KOPT-K1 (cell line): ENCODE measurements at regions not wholly inside any gene's neighbourhood (a gene's known extent, or its start where the extent isn't known, plus 50 kb on each side); places are given as distances from the start of the nearest gene placed in this dataset.
"Not testable (repeated sequence)": the region's sequence is repeated elsewhere in the genome, so short reads cannot be mapped to it uniquely, and the experiment has no call there.

Experiments used
- H3K27ac ChIP-seq: fragments of 200-600 bp; sonication (generic); 2 replicates; pipeline ENCODE4 v1.5.1; 2016; ENCODE audit warnings: antibody characterized with exemption, mild to moderate bottlenecking, low read depth, low read length; ENCODE audit not compliant: poor library complexity, severe bottlenecking
- H3K36me3 ChIP-seq: fragments of 200-600 bp; sonication (generic); 2 replicates; pipeline ENCODE4 v1.5.1; 2017; ENCODE audit warnings: antibody characterized with exemption, mild to moderate bottlenecking, low read length, moderate library complexity; ENCODE audit not compliant: insufficient read depth
- H3K9me3 ChIP-seq: fragments of 200-600 bp; sonication (generic); 2 replicates; pipeline ENCODE4 v1.5.1; 2017; ENCODE audit warnings: antibody characterized with exemption, low read length, mild to moderate bottlenecking; ENCODE audit not compliant: insufficient read depth, poor library complexity, severe bottlenecking

DNA sequence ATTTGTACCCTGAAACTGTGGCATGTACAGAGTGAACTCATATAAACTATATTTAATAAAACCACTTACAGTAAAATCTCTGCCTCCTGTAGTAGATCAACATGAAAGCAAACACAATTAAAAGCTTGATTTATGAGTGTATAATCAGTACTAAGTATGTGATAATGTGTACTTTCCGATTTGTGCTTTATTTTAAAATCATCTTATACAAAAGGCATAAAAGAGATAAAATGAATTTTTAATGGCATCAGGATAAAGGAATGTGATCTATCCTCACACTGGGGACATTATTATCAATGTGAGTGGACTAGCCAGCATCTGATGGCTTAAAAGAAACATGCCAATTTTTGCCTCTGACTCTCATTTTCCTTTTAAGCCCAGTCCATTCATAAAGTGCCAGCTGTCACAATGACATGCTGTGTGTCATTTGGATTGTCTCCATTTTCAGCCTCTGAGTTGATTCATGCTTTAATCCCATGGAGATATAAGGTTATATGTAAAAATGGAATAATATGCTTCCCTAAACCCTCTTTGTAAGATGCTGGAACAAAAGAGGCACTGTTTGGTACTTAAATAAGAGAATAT lies 831.6 kb upstream of the EYS start:
- no peaks in the 10 kb centered on the region for H3K36me3 ChIP-seq
- H3K9me3 ChIP-seq = no peaks in the 10 kb centered on the region
- no peak overlapping the region for H3K27ac ChIP-seq

DNA sequence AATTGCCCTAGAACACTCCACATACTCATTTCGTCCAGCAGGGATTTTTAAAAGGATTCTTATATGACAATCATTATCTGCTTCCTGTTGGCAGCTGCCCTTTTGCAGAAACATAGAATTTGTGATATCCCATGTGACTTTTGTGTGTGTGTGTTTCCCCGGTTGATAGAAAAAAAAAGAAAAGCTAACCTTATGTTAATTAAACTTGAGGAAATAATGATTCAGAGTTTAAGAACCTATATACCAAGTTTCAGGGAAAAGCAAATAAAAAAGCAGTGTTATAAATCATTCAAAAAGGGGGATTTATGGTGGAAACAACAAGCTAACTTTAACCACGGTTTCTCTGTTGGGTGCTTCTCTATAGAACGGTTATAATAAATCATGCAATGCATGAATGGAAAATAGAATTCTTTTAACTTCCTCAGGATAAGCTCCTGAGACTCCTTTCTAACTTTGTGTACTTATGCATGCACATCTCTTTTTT lies 826.9 kb upstream of the EYS start:
- Histone ChIP-seq H3K36me3 (no peaks in the 10 kb centered on the region), H3K27ac (no peak overlapping the region), H3K9me3 (no peaks in the 10 kb centered on the region)

DNA sequence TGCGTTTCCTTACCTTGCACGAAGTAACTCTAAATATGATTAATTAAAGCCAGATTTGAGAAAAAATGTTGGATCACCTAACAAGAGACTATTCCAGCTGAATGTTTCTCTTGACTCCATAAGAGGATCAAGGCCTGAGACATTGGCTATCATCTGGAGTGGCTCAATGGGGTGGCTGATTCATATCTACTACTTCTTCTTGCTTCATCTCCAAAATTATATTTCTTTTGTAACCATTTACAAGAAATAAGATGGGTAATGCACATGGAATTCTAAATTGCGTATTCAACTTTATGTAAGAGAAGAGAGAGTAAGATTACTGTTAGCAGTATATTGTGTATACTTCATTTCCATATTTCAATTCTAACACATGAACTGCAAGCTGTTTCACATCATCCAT lies 819.0 kb upstream of the EYS start:
- Histone ChIP-seq H3K36me3 (no peaks in the 10 kb centered on the region), H3K9me3 (no peaks in the 10 kb centered on the region), H3K27ac (no peak overlapping the region)

DNA sequence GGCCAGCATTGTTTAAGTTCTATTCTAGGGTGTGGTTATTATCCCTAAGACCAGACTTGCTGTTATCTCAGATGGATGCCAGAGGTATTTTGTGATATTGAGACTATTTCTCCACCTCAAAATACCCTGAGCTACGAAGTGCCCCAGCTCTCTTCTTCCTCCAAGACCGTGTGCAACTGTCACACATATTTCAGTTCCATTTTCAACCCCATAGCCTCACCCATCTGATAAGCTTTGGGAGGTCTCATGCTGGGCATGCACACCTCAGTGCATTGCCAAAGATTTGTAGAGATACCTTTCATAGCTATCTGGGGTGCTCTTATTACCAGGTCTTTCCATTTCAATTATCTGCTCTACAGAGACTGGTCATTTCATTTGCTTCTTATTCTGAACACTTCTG lies 815.8 kb upstream of the EYS start:
- no peaks in the 10 kb centered on the region for H3K36me3 ChIP-seq
- no peak overlapping the region for H3K27ac ChIP-seq
- H3K9me3 ChIP-seq = no peaks in the 10 kb centered on the region

DNA sequence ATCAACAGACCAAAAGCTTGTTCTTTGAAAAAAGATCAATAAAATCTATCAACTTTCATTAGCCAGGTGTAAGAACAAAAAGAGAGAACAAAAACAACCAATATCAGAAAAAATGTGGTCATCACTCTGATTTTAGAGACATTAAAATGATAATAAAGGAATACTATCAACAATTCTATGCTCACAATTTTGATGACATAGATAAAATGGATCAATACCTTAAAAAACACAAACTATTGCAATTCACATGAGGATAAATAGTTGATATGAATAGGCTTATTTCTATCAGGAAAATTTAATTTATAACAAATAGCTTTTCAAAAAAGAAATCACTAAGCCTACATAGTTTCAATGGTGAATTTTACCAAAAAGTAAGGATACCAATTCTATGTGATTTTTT lies 809.4 kb upstream of the EYS start:
- H3K27ac ChIP-seq = no peak overlapping the region

DNA sequence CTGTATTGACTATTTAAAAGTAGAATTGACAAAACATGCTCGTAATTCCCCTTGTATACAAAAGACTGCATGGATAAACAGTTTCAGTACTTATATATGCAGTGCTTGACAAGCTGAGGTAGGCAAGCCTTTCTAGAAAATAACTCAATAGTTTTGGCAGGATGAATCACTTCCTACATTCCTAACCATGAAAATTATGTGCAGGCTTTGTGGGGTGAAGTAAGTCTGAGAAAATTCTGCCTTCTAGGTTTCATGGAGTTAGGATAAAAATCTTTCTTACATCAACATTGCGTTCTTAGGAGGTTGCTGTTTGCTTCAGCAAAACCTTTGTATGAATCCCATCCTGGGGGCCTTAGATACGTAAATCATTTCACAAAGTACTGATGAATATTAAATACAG lies 801.4 kb upstream of the EYS start:
- Histone ChIP-seq H3K9me3 (no peaks in the 10 kb centered on the region), H3K36me3 (no peaks in the 10 kb centered on the region), H3K27ac (no peak overlapping the region)

More for the DNA sequence above, 809.4 kb upstream of the EYS start:
- Histone ChIP-seq H3K9me3 (no peaks in the 10 kb centered on the region), H3K36me3 (no peaks in the 10 kb centered on the region)

DNA sequence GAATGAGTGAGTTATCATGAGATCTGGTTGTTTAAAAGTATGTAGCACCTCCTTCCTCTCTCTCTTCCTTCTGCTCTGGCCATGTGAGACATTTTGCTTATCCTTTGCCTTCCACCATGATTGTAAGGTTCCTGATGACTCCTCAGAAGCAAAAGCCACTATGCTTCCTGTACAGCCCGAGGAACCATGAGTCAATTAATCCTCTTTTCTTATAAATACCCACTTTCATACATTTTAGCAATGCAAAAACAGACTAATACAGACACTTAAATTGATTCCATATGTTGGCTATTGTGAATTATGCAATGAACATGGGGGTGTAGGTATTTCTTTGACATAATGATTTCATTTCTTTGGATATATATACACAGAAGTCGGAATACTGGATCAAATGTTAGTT lies 792.8 kb upstream of the EYS start:
- Histone ChIP-seq H3K36me3 (no peaks in the 10 kb centered on the region), H3K27ac (no peak overlapping the region), H3K9me3 (no peaks in the 10 kb centered on the region)

DNA sequence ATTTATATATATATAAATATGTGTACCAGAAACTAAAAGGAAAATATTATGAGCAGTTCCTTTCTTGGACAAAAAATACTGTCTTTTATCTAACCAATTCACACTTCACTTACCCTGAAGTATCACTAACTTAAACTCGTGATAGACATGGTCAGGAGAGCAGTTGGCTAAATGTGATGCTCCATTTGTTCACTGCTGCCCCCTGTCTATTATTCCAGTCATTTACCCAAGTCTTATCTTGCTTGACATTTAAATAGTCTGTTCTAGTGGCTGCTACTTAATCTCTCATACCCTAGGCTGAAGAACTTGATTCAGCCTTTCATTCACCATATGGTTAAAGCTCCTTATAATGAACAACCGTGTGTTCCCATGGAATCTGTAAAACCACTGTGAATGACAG lies 789.6 kb upstream of the EYS start:
- H3K9me3 ChIP-seq = no peaks in the 10 kb centered on the region
- H3K27ac ChIP-seq = no peak overlapping the region
- H3K36me3 ChIP-seq = no peaks in the 10 kb centered on the region

DNA sequence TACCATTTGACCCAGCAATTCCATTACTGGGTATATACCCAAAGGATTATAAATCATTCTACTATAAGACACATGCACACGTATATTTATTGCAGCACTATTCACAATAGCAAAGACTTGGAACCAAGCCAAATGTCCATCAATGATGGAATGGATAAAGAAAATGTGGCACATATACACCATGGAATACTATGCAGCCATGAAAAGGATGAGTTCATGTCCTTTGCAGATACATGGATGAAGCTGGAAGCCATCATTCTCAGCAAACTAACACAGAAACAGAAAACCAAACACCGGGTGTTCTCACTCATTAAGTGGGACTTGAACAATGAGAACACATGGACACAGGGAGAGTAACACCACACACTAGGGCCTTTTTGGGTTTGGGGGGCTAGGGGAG lies 787.6 kb upstream of the EYS start:
- not testable (repeated sequence) for H3K36me3 ChIP-seq, H3K27ac ChIP-seq

DNA sequence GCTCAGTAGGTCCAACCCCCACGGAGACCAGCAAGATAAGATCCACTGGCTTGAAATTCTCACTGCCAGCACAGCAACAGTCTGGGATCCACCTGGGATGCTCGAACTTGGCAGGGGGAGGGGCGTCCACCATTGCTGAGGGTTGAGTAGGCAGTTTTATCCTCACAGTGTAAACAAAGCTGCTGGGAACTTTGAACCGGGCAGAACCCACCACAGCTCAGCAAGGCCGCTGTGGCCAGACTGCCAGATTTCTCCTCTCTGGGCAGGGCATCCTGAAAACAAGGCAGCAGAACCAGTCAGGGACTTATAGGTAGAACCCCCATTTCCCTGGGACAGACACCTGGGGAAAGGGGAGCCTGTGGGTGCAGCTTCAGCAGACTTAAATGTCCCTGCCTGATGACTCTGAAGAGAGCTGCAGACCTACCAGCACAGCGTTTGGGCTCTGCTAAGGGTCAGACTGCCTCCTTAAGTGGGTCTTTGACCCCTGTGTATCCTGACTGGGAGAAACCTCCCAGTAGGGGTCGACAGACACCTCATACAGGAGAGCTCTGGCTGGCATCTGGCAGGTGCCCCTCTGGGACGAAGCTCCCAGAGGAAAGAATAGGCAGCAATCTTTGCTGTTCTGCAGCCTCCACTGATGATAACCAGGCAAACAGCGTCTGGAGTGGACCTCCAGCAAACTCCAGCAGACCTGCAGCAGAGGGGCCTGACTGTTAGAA lies 782.4 kb upstream of the EYS start:
- Histone ChIP-seq H3K36me3 (no peaks in the 10 kb centered on the region), H3K9me3 (no peaks in the 10 kb centered on the region), H3K27ac (no peak overlapping the region)

More for the DNA sequence above, 787.6 kb upstream of the EYS start:
- H3K9me3 ChIP-seq = not testable (repeated sequence)

DNA sequence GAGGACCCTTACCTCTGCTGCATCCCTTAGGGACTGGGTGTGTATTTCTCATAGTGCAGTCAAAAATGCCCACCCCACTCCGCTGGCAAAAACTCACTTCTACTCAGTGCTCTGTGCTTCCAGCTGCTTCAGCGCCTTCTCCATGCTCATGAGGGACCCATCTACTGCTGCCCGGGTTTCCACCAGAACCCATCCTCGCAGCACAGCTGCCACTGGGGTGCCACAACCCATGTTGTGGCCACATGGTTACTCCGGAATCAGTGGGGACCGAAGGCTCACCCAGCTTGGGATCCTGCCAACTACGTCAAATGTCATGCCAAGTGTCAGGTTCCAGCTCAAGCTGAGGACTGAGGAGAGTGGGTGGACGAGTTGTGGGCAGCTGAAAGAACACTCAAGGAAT lies 774.2 kb upstream of the EYS start:
- no peaks in the 10 kb centered on the region for H3K9me3 ChIP-seq

DNA sequence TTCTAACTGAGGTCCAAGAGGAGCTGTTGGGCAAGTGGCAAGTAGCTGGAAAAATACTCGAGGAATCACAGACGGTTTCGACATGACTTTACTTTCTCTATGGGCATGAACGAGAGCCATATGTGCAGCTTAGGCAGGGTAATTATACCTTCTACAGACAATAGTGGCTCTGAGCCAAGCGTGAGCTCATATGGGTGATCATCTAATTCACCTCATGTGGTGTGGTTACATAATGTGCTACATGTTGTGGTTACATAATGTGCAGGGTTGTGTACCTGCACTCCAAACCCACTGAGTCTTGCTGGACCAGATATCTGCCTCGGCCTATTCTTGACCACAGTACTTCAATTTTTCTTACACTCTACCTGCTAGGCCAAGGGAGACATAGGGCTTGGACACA lies 771.7 kb upstream of the EYS start:
- H3K36me3 ChIP-seq = no peaks in the 10 kb centered on the region
- H3K27ac ChIP-seq = no peak overlapping the region
- no peaks in the 10 kb centered on the region for H3K9me3 ChIP-seq

More for the DNA sequence above, 774.2 kb upstream of the EYS start:
- Histone ChIP-seq H3K27ac (no peak overlapping the region), H3K36me3 (no peaks in the 10 kb centered on the region)

DNA sequence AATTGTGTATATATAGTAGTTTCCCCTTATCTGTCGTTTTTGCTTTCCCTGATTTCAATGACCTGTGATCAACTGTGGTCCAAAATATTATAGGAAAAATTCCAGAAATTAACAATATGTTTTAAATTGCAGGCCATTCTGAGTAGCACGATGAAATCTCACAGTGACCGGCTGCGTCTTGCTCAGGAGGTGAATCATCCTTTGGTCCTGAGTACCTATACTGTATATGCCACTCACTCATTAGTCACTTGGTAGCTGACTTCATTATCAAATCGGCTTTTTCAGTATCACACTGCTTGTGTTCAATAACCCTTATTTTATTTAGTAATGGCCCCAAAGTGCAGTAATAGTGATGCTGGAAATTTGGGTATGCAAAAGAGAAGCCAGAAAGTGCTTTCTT lies 728.3 kb upstream of the EYS start:
- no peak overlapping the region for H3K27ac ChIP-seq
- no peaks in the 10 kb centered on the region for H3K9me3 ChIP-seq
- H3K36me3 ChIP-seq = no peaks in the 10 kb centered on the region

DNA sequence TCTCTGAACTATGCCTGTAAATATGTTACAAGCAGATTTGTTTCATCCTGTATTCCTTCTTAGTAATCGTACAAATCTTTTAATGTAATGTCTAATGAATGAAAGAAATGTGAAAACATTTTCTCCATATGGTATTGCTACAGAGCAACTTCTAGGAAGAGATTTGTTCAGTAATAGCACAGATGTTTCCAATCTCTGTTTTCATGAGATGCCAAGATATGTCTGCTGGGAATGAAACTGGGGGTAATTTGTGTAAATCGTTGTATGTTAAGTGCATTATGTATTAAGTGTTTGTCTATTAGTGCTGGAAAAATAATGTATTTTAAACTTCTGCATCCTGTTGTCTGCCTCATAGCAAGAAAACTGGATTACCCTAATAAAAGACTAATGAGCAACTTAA lies 722.2 kb upstream of the EYS start:
- Histone ChIP-seq H3K27ac (no peak overlapping the region), H3K36me3 (no peaks in the 10 kb centered on the region), H3K9me3 (no peaks in the 10 kb centered on the region)

DNA sequence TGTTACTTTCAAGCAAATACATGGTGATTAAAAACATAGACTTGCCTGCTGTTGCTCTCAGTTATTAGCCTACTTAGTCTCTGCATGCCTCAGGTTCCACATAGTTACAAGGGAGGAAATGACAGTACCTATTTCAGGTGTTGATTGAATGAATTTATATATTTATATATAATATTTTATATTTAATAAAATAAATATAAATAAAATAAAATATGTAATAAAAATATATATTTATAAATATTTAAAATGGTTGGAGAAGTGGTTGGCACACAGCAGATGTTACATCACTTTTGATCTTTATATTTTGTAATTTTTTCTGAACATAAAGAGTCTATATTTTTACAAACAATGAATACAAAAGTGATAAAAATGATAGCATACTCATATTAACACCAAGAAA lies 716.0 kb upstream of the EYS start:
- Histone ChIP-seq H3K36me3 (no peaks in the 10 kb centered on the region), H3K9me3 (no peaks in the 10 kb centered on the region), H3K27ac (no peak overlapping the region)

DNA sequence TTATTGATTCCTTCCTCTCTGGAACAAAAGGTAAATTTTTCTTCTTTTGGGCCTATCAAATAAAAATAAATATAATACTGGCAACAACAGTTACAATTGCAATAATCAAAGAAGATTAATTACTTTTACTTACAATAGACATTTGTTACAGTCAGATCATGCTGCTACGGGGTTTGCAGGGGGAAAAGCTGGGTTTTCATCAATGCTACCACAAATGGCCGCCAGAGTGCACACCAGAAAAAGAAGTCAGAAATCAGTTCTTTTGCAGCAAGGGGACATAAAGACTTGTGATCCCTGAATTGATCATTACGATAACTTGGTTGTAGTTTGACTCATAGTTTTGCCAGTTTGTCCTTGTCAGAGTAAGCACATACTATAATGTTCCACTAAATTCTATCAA lies 714.5 kb upstream of the EYS start:
- no peak overlapping the region for H3K27ac ChIP-seq
- H3K9me3 ChIP-seq = no peaks in the 10 kb centered on the region
- H3K36me3 ChIP-seq = no peaks in the 10 kb centered on the region
